H9 (cell line): ENCODE measurements at regions not wholly inside any gene's neighbourhood (a gene's known extent, or its start where the extent isn't known, plus 50 kb on each side); places are given as distances from the start of the nearest gene placed in this dataset.

Experiments
- DNase-seq: peaks from one replicate; pipeline ENCODE4 v3.0.0-alpha.2; 2017
- H2AFZ ChIP-seq: one replicate; pipeline ENCODE4 v1.6.1; 2013; ENCODE audit warnings: mild to moderate bottlenecking, low read length, control low read depth, moderate library complexity
- H2AK5ac ChIP-seq: 2 replicates; pipeline ENCODE4 v1.6.1; 2013; ENCODE audit warnings: low read length, control low read depth, mixed read lengths; ENCODE audit not compliant: insufficient read length
- H2BK120ac ChIP-seq: one replicate; pipeline ENCODE4 v1.6.1; 2013; ENCODE audit warnings: low read depth, mild to moderate bottlenecking, low read length, control low read depth, inconsistent platforms; ENCODE audit not compliant: poor library complexity, severe bottlenecking
- H2BK12ac ChIP-seq: 2 replicates; pipeline ENCODE4 v1.6.1; 2013; ENCODE audit warnings: low read length, control low read depth, mixed read lengths, low read depth; ENCODE audit not compliant: insufficient read length
- H2BK15ac ChIP-seq: 2 replicates; pipeline ENCODE4 v1.6.1; 2013; ENCODE audit warnings: low read depth, low read length, control low read depth
- H2BK20ac ChIP-seq: one replicate; pipeline ENCODE4 v1.6.1; 2013; ENCODE audit warnings: low read depth, mild to moderate bottlenecking, low read length, control low read depth, inconsistent platforms; ENCODE audit not compliant: poor library complexity, severe bottlenecking
- H2BK5ac ChIP-seq: 2 replicates; pipeline ENCODE4 v1.6.1; 2013; ENCODE audit warnings: low read length, control low read depth, mixed read lengths; ENCODE audit not compliant: insufficient read length
- H3K14ac ChIP-seq: 2 replicates; pipeline ENCODE4 v1.6.1; 2013; ENCODE audit warnings: low read length, control low read depth; ENCODE audit not compliant: insufficient read depth
- H3K18ac ChIP-seq: 2 replicates; pipeline ENCODE4 v1.6.1; 2013; ENCODE audit warnings: low read depth, mild to moderate bottlenecking, mixed read lengths, low read length, control low read depth; ENCODE audit not compliant: insufficient read length
- H3K23ac ChIP-seq: 2 replicates; pipeline ENCODE4 v1.6.1; 2013; ENCODE audit warnings: low read length, control low read depth, mixed read lengths, low read depth; ENCODE audit not compliant: insufficient read length
- H3K23me2 ChIP-seq: 2 replicates; pipeline ENCODE4 v1.6.1; 2013; ENCODE audit warnings: low read depth, mild to moderate bottlenecking, mixed read lengths, low read length, control low read depth; ENCODE audit not compliant: insufficient read length, poor library complexity, severe bottlenecking
- H3K27ac ChIP-seq: 2 replicates; pipeline ENCODE4 v1.5.1; 2013; ENCODE audit warnings: low read length, control low read depth, mixed read lengths, low read depth; ENCODE audit not compliant: insufficient read length
- H3K27me3 ChIP-seq: 2 replicates; pipeline ENCODE4 v1.6.1; 2013; ENCODE audit warnings: low read length, control low read depth, inconsistent platforms; ENCODE audit not compliant: insufficient read depth
- H3K4ac ChIP-seq: 2 replicates; pipeline ENCODE4 v1.6.1; 2013; ENCODE audit warnings: low read depth, mild to moderate bottlenecking, control low read depth, inconsistent platforms, low read length, moderate library complexity
- H3K4me1 ChIP-seq: 2 replicates; pipeline ENCODE4 v1.6.1; 2013; ENCODE audit warnings: low read length, control low read depth, inconsistent platforms; ENCODE audit not compliant: insufficient read depth
- H3K4me2 ChIP-seq: 2 replicates; pipeline ENCODE4 v1.6.1; 2013; ENCODE audit warnings: low read length, control low read depth, mixed read lengths; ENCODE audit not compliant: insufficient read length, insufficient read depth
- H3K56ac ChIP-seq: 2 replicates; pipeline ENCODE4 v1.6.1; 2013; ENCODE audit warnings: low read depth, mild to moderate bottlenecking, mixed read lengths, low read length, control low read depth; ENCODE audit not compliant: insufficient read length
- H3K79me1 ChIP-seq: 2 replicates; pipeline ENCODE4 v1.6.1; 2013; ENCODE audit warnings: low read depth, mild to moderate bottlenecking, moderate library complexity, low read length, control low read depth, inconsistent platforms; ENCODE audit not compliant: insufficient read depth, poor library complexity, severe bottlenecking
- H3K79me2 ChIP-seq: 2 replicates; pipeline ENCODE4 v1.6.1; 2013; ENCODE audit warnings: low read length, control low read depth, inconsistent platforms; ENCODE audit not compliant: insufficient read depth
- H3K9ac ChIP-seq: 2 replicates; pipeline ENCODE4 v1.6.1; 2013; ENCODE audit warnings: low read length, control low read depth, mixed read lengths; ENCODE audit not compliant: insufficient read length; ENCODE audit errors: extremely low read depth
- H3K9me3 ChIP-seq: one replicate; pipeline ENCODE4 v1.6.1; 2013; ENCODE audit warnings: low read depth, low read length, inconsistent platforms; ENCODE audit not compliant: control insufficient read depth
- H3T11ph ChIP-seq: one replicate; pipeline ENCODE4 v1.6.1; 2013; ENCODE audit warnings: mild to moderate bottlenecking, low read length, control low read depth, inconsistent platforms
- H4K20me1 ChIP-seq: one replicate; pipeline ENCODE4 v1.6.1; 2013; ENCODE audit not compliant: control insufficient read depth, insufficient read length, insufficient read depth
- H4K5ac ChIP-seq: 2 replicates; pipeline ENCODE4 v1.6.1; 2013; ENCODE audit warnings: low read depth, mild to moderate bottlenecking, mixed read lengths, low read length, control low read depth; ENCODE audit not compliant: insufficient read length
- H4K8ac ChIP-seq: replicated peaks from 2 replicates; pipeline ENCODE4 v1.6.1; 2013; ENCODE audit warnings: low read length, control low read depth, mixed read lengths, low read depth; ENCODE audit not compliant: insufficient read length
- H4K91ac ChIP-seq: 2 replicates; pipeline ENCODE4 v1.6.1; 2013; ENCODE audit warnings: low read depth, mild to moderate bottlenecking, moderate library complexity, mixed read lengths, low read length, control low read depth; ENCODE audit not compliant: insufficient read length
- H3K27ac Mint-ChIP-seq, 3 experiments: 2 replicates in 2 of 3; 3 replicates in 1 of 3; pipeline ENCODE4 v1.8.0; 2020 to 2021; ENCODE audit warnings: mixed read lengths in 3 of 3, mild to moderate bottlenecking in 1 of 3, moderate library complexity in 1 of 3
- H3K27me3 Mint-ChIP-seq: 2 replicates; pipeline ENCODE4 v1.8.0; 2021; ENCODE audit warnings: low read depth, mild to moderate bottlenecking, moderate library complexity, mixed read lengths
- H3K36me3 Mint-ChIP-seq, 3 experiments: 2 replicates in 2 of 3; 3 replicates in 1 of 3; pipeline ENCODE4 v1.8.0; 2020 to 2021; ENCODE audit warnings: low read depth in 3 of 3, mixed read lengths in 3 of 3; ENCODE audit not compliant: insufficient read depth in 1 of 3
- H3K4me1 Mint-ChIP-seq, 2 experiments: 2 replicates each; pipeline ENCODE4 v1.8.0; 2020; ENCODE audit warnings: mixed read lengths in 2 of 2
- H3K4me3 Mint-ChIP-seq, 2 experiments: 2 replicates in 1 of 2; 3 replicates in 1 of 2; pipeline ENCODE4 v1.8.0; 2020 to 2021; ENCODE audit warnings: mild to moderate bottlenecking in 2 of 2, mixed read lengths in 2 of 2, moderate library complexity in 1 of 2
- H3K9me3 Mint-ChIP-seq, 2 experiments: 2 replicates in 1 of 2; 3 replicates in 1 of 2; pipeline ENCODE4 v1.8.0; 2020; ENCODE audit warnings: mild to moderate bottlenecking in 2 of 2, mixed read lengths in 2 of 2, moderate library complexity in 1 of 2
- WGBS: extraction: QIAGEN DNeasy Blood & Tissue Kit; methylation state at CpG from one replicate; pipeline ENCODE4 v1.1.7; 2013; ENCODE audit warnings: missing lambda C conversion rate, low lambda C conversion rate, mixed read lengths; ENCODE audit not compliant: insufficient read length; ENCODE audit errors: extremely low coverage; 5-methylcytosine and 5-hydroxymethylcytosine counted together
- TF ChIP-seq, protein P1 (sequence below): fragments of 200-600 bp; sonication (generic); conservative IDR thresholded peaks from 3 replicates; pipeline ENCODE4 v1.8.0; 2021; ENCODE audit warnings: antibody characterized with exemption, mild to moderate bottlenecking

GRCh38 chr12:61232040-61232439, 1028.2 kb upstream of the USP15 start:
- no peak overlapping the region for H2BK5ac ChIP-seq
- H2AK5ac ChIP-seq = no peak overlapping the region
- no peaks in the 10 kb centered on the region for H3K79me1 ChIP-seq
- H2BK15ac ChIP-seq = no peak overlapping the region
- H3K18ac ChIP-seq = no peak overlapping the region
- Mint-ChIP-seq H3K9me3 (peaks cover 4% of the 10 kb centered on the region in 2 experiments; a peak in 4 of 5 replicates), H3K4me3 (no peak overlapping the region), H3K27ac (no peak overlapping the region), H3K36me3 (no peaks in the 10 kb centered on the region; a peak in 1 of 7 replicates), H3K4me1 (no peaks in the 10 kb centered on the region), H3K27me3 (no peaks in the 10 kb centered on the region; the same call in 1 of the 2 replicates)
- H3K9me3 ChIP-seq = no peaks in the 10 kb centered on the region
- H2BK120ac ChIP-seq = no peak overlapping the region
- H3K14ac ChIP-seq = no peak overlapping the region
- H3K23ac ChIP-seq = no peak overlapping the region
- no peak overlapping the region for H2BK20ac ChIP-seq
- no peak overlapping the region for H3K56ac ChIP-seq
- no peak for DNase-seq
- H3K27ac ChIP-seq = no peak overlapping the region
- no peaks in the 10 kb centered on the region for H4K20me1 ChIP-seq
- no peak overlapping the region for H3T11ph ChIP-seq
- H3K9ac ChIP-seq = no peak overlapping the region
- H3K27me3 ChIP-seq = no peaks in the 10 kb centered on the region
- no peak overlapping the region for H4K8ac ChIP-seq
- no peaks in the 10 kb centered on the region for H3K4me1 ChIP-seq
- WGBS = no CpG with 5 or more reads among the region's 5 CpGs
- TF ChIP-seq, protein P1, sequence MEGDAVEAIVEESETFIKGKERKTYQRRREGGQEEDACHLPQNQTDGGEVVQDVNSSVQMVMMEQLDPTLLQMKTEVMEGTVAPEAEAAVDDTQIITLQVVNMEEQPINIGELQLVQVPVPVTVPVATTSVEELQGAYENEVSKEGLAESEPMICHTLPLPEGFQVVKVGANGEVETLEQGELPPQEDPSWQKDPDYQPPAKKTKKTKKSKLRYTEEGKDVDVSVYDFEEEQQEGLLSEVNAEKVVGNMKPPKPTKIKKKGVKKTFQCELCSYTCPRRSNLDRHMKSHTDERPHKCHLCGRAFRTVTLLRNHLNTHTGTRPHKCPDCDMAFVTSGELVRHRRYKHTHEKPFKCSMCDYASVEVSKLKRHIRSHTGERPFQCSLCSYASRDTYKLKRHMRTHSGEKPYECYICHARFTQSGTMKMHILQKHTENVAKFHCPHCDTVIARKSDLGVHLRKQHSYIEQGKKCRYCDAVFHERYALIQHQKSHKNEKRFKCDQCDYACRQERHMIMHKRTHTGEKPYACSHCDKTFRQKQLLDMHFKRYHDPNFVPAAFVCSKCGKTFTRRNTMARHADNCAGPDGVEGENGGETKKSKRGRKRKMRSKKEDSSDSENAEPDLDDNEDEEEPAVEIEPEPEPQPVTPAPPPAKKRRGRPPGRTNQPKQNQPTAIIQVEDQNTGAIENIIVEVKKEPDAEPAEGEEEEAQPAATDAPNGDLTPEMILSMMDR = no peak
- H2BK12ac ChIP-seq = no peak overlapping the region
- no peak overlapping the region for H4K91ac ChIP-seq
- H3K4ac ChIP-seq = no peak overlapping the region
- H4K5ac ChIP-seq = no peak overlapping the region
- no peaks in the 10 kb centered on the region for H3K23me2 ChIP-seq
- H3K4me2 ChIP-seq = no peak overlapping the region
- no peaks in the 10 kb centered on the region for H3K79me2 ChIP-seq
- H2AFZ ChIP-seq = no peak overlapping the region
